Smooth muscle cell (in vitro differentiated cells): ENCODE measurements at regions not wholly inside any gene's neighbourhood (a gene's known extent, or its start where the extent isn't known, plus 50 kb on each side); places are given as distances from the start of the nearest gene placed in this dataset.

ENCODE experiments used
- DNase-seq: peaks from one replicate; lab custom pipeline; 2025; ENCODE audit not compliant: unreplicated experiment; lab: John Stamatoyannopoulos, UW
- H2AFZ ChIP-seq: fragments of 200-600 bp; sonication (generic); 2 replicates; pipeline ENCODE4 v1.6.0; 2016; ENCODE audit warnings: antibody characterized with exemption, low read depth, mild to moderate bottlenecking
- H3F3A ChIP-seq: fragments of 200-600 bp; sonication (generic); 2 replicates; pipeline ENCODE4 v1.6.0; 2017; ENCODE audit warnings: antibody characterized with exemption, low read depth
- H3K27ac ChIP-seq: fragments of 200-600 bp; sonication (generic); 2 replicates; pipeline ENCODE4 v1.5.1; 2016; ENCODE audit warnings: low read depth, mild to moderate bottlenecking
- H3K27me3 ChIP-seq: fragments of 200-600 bp; sonication (generic); 2 replicates; pipeline ENCODE4 v1.6.1; 2016; ENCODE audit warnings: low read depth, mild to moderate bottlenecking
- H3K36me3 ChIP-seq: fragments of 200-600 bp; sonication (generic); 2 replicates; pipeline ENCODE4 v1.5.1; 2016; ENCODE audit warnings: low read depth
- H3K4me1 ChIP-seq: fragments of 200-600 bp; sonication (generic); 2 replicates; pipeline ENCODE4 v1.5.1; 2016; ENCODE audit warnings: low read depth
- H3K4me2 ChIP-seq: fragments of 200-600 bp; sonication (generic); 2 replicates; pipeline ENCODE4 v1.6.0; 2016; ENCODE audit warnings: mild to moderate bottlenecking
- H3K4me3 ChIP-seq: fragments of 200-600 bp; sonication (generic); 2 replicates; pipeline ENCODE4 v1.5.1; 2016; ENCODE audit warnings: mild to moderate bottlenecking
- H3K79me2 ChIP-seq: fragments of 200-600 bp; sonication (generic); 2 replicates; pipeline ENCODE4 v1.6.0; 2016; ENCODE audit warnings: low read depth, mild to moderate bottlenecking
- H3K9ac ChIP-seq: fragments of 200-600 bp; sonication (generic); 2 replicates; pipeline ENCODE4 v1.6.0; 2016; ENCODE audit warnings: low read depth
- H3K9me3 ChIP-seq: fragments of 200-600 bp; sonication (generic); replicated peaks from 2 replicates; pipeline ENCODE4 v1.5.1; 2016; ENCODE audit warnings: low read depth
- H4K20me1 ChIP-seq: fragments of 200-600 bp; sonication (generic); 2 replicates; pipeline ENCODE4 v1.6.0; 2016; ENCODE audit warnings: low read depth
- WGBS: methylation state at CpG from one replicate; pipeline ENCODE4 v1.1.7; 2016; ENCODE audit warnings: low lambda C conversion rate; 5-methylcytosine and 5-hydroxymethylcytosine counted together
- TF ChIP-seq, protein P1 (sequence below): fragments of 200-600 bp; sonication (generic); IDR thresholded peaks from 2 replicates; pipeline ENCODE4 v1.5.1; 2017; ENCODE audit warnings: borderline replicate concordance, mild to moderate bottlenecking, antibody characterized with exemption; ENCODE audit not compliant: insufficient read depth, poor library complexity, severe bottlenecking

DNA sequence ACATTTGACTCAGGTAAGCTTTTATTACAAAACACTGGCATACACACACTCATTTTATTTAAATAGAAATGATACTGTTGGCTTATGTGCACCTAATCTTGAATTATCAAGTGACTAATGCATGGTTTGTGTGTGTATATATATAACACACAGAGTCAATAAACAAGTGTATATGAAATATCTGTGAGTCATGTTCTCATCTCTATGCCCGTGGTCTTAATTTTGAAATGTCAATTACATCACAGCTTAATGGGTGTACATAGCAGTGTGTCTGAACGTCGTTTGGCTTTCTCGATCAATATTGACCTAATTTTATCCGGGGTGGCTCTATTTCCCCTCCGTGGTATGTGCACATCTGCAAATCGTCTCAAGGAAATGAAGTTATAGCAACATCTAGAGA, 104.0 kb upstream of the ZFP64 start:
- no peaks in the 10 kb centered on the region for H4K20me1 ChIP-seq
- H3K27me3 ChIP-seq, result no peaks in the 10 kb centered on the region
- H3K36me3 ChIP-seq, result no peaks in the 10 kb centered on the region
- peak overlapping the region; percentile 31 for H3K4me2 ChIP-seq
- H3K4me3 ChIP-seq, result no peak overlapping the region
- peaks cover 1% of the 10 kb centered on the region for H3K4me1 ChIP-seq
- 72% methylated on average over 7 of the region's 7 CpGs for WGBS
- no peak for DNase-seq
- TF ChIP-seq, protein P1, sequence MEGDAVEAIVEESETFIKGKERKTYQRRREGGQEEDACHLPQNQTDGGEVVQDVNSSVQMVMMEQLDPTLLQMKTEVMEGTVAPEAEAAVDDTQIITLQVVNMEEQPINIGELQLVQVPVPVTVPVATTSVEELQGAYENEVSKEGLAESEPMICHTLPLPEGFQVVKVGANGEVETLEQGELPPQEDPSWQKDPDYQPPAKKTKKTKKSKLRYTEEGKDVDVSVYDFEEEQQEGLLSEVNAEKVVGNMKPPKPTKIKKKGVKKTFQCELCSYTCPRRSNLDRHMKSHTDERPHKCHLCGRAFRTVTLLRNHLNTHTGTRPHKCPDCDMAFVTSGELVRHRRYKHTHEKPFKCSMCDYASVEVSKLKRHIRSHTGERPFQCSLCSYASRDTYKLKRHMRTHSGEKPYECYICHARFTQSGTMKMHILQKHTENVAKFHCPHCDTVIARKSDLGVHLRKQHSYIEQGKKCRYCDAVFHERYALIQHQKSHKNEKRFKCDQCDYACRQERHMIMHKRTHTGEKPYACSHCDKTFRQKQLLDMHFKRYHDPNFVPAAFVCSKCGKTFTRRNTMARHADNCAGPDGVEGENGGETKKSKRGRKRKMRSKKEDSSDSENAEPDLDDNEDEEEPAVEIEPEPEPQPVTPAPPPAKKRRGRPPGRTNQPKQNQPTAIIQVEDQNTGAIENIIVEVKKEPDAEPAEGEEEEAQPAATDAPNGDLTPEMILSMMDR, result no peak
- H3K79me2 ChIP-seq, result no peaks in the 10 kb centered on the region
- no peak overlapping the region for H3K9ac ChIP-seq
- H3F3A ChIP-seq, result no peaks in the 10 kb centered on the region
- no peaks in the 10 kb centered on the region for H3K9me3 ChIP-seq
- no peak overlapping the region for H2AFZ ChIP-seq
- no peak overlapping the region for H3K27ac ChIP-seq

DNA sequence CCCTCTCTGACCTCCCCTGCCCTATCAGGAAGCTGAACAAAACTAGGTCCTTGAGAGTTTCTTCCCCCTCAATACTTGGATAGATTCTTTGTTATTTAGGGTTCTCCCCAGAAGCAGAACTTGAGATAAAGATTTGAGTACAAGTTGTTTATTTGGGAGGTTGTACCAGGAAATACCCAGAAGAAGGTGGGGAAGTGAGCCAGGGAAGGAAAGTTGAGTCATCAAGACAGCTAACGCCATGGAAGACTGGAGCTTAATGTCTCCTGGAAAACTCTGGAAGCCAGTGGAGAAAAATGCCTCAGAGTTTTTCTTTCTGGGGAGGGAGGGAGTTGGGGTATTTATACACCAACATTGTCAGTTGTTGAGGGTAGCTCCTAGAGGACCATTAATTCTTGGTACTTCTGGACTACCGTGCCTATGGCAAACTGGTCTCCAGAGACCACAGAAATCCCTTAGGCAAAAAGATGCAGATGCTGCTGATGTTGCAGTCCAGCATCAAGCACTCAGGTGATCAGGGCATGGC, 102.6 kb upstream of the ZFP64 start:
- H3K27ac ChIP-seq, result no peak overlapping the region
- H3K27me3 ChIP-seq, result no peaks in the 10 kb centered on the region
- no peaks in the 10 kb centered on the region for H4K20me1 ChIP-seq
- 70% methylated on average over 2 of the region's 2 CpGs for WGBS
- DNase-seq, result no peak
- no peak overlapping the region for H2AFZ ChIP-seq
- no peaks in the 10 kb centered on the region for H3K9me3 ChIP-seq
- peaks cover 7% of the 10 kb centered on the region for H3K4me1 ChIP-seq
- H3K4me3 ChIP-seq, result no peak overlapping the region
- H3F3A ChIP-seq, result no peaks in the 10 kb centered on the region
- H3K36me3 ChIP-seq, result no peaks in the 10 kb centered on the region
- H3K4me2 ChIP-seq, result no peak overlapping the region
- H3K79me2 ChIP-seq, result no peaks in the 10 kb centered on the region
- no peak overlapping the region for H3K9ac ChIP-seq
- TF ChIP-seq, protein P1, result no peak

DNA sequence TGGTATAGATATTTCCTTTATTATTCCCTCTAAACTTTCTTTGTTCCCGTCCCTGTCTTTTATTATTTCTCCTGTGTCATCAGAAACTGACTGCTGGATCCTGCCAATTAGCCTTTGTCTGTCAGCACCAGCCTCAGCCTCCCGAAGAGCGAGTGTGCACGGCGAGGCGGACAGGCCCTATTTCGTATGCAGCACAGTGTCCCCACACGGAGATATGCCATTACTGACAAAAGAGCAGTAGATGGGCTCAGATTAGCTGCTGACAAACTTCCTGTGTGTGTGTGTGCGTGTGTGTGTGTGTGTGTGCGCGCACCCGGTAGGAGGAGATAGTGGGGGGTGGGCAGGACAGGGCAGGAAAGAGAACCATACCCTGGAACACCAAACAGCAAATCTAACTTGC, 99.5 kb upstream of the ZFP64 start:
- no peaks in the 10 kb centered on the region for H3F3A ChIP-seq
- peaks cover 4% of the 10 kb centered on the region for H3K27me3 ChIP-seq
- TF ChIP-seq, protein P1, result no peak
- no peaks in the 10 kb centered on the region for H4K20me1 ChIP-seq
- H3K4me2 ChIP-seq, result no peak overlapping the region
- no peak overlapping the region for H3K9ac ChIP-seq
- H2AFZ ChIP-seq, result no peak overlapping the region
- no peaks in the 10 kb centered on the region for H3K79me2 ChIP-seq
- H3K36me3 ChIP-seq, result no peaks in the 10 kb centered on the region
- no peak overlapping the region for H3K27ac ChIP-seq
- DNase-seq, result no peak
- peaks cover 7% of the 10 kb centered on the region for H3K4me1 ChIP-seq
- H3K9me3 ChIP-seq, result no peaks in the 10 kb centered on the region
- WGBS, result 88% methylated on average over 12 of the region's 12 CpGs
- H3K4me3 ChIP-seq, result no peak overlapping the region

DNA sequence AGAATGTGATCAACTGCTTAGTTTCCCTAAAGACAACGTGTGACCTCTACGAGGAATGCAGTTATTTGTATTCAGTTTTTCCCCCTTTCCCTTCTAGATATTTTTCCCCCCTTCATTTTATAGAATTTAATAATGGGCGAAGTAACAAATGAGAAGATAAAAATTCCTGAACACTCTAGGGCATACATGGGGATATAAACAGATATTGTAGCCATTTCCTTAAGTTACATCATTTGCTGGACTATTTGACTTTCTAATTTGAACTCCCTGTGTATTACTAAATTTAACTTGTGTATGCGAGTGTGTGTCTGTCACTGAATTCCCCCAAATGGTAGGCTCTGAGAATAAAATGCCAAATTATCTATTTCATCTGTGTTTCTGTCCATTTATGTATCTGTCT, 99.0 kb upstream of the ZFP64 start:
- H2AFZ ChIP-seq, result no peak overlapping the region
- DNase-seq, result no peak
- H3K79me2 ChIP-seq, result no peaks in the 10 kb centered on the region
- no peaks in the 10 kb centered on the region for H3F3A ChIP-seq
- WGBS, result 86% methylated on average over 4 of the region's 4 CpGs
- no peaks in the 10 kb centered on the region for H4K20me1 ChIP-seq
- peaks cover 7% of the 10 kb centered on the region for H3K4me1 ChIP-seq
- no peak overlapping the region for H3K27ac ChIP-seq
- no peak overlapping the region for H3K4me3 ChIP-seq
- H3K4me2 ChIP-seq, result no peak overlapping the region
- peaks cover 8% of the 10 kb centered on the region for H3K27me3 ChIP-seq
- TF ChIP-seq, protein P1, result no peak
- H3K36me3 ChIP-seq, result no peaks in the 10 kb centered on the region
- no peak overlapping the region for H3K9ac ChIP-seq
- no peaks in the 10 kb centered on the region for H3K9me3 ChIP-seq
